C4-2B (cell line): ENCODE measurements at regions not wholly inside any gene's neighbourhood (a gene's known extent, or its start where the extent isn't known, plus 50 kb on each side); places are given as distances from the start of the nearest gene placed in this dataset.
"Not testable (repeated sequence)": the region's sequence is repeated elsewhere in the genome, so short reads cannot be mapped to it uniquely, and the experiment has no call there.

Experiments
- CTCF ChIP-seq: fragments of 450-650 bp; conservative IDR thresholded peaks from 2 replicates; pipeline ENCODE4 v1.5.1; 2017; ENCODE audit warnings: mild to moderate bottlenecking
- ZFX ChIP-seq: fragments of 450-650 bp; IDR thresholded peaks from 2 replicates; pipeline ENCODE4 v1.6.1; 2017

GRCh38 chr7:152914845-152915102 is 155.2 kb downstream of the ACTR3B start:
- TF ChIP-seq ZFX, CTCF: not testable (repeated sequence)
